ENCODE measurements at regions not wholly inside any gene's neighbourhood (a gene's known extent, or its start where the extent isn't known, plus 50 kb on each side); places are given as distances from the start of the nearest gene placed in this dataset.

DNA sequence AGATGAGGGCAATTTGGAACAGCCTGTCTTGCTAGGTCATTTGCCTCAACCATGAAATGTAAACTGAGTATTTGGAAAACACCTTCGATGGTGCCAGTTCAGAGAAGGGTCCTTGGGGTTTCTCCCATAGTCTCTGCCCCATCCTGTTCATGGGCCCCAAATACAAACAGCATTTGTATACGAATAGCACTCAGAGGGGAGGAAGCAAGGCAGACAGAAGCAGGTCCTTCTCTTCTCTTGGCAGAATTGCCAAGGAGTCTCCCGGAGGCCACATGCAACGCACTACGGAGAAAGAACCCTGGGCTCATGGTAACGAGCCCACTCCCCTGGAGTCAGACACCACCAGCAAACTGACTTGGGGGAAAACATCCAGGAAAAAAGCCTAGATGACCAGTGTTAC, 162.1 kb downstream of the RAB11FIP2 start:
- DNase-seq = no peak

DNA sequence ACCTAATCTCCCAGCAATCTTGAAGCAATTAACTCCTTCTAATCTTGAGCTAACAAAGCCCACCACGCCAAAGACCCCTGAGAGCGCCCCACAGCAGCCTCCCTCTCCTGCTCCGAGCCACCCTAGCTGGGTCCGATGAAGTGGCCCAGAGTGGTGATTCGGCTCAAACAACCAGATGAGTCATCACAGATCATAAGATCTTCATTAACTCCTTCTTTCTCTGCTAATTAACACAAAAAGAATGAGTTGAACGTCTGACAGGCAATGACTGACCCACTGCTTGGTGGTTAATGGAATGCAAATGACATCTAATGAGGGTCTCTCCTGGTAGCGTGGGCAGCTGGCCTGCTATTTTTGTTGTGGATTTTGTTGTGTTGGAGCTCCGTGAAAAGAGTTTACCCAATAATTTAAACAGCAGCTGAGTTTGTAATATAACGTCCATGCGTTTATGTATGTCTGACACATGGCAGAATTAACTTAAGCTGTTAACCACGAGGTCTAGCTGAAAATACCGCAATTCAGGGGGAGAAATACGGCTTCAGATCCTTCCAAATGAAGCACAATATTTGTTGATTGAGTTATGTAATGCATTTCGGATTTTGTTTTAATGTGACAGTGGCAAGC, 161.4 kb downstream of the RAB11FIP2 start:
- no peak for DNase-seq

GRCh38 chr10:117886766-117887165, 160.0 kb downstream of the RAB11FIP2 start:
- DNase-seq = no peak

DNA sequence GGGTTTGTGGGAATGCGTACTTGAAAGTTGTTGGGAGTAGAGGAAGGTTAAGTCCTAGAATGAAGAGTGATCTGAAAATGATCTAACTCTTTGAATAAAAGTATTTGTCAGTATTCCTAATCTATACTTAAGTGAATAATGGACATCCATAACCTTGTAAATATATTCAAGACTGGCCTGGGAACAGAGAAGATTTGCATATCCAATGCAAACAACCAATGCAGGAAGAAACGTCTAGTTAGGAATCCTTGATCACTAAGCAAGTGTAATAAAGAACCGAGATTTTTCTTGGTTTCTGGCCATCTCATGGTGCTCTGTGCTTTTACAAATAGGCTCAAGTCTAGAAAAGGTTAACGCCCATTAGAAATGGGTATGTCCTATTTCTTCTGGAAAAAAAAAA, 157.1 kb downstream of the RAB11FIP2 start:
- no peak for DNase-seq

DNA sequence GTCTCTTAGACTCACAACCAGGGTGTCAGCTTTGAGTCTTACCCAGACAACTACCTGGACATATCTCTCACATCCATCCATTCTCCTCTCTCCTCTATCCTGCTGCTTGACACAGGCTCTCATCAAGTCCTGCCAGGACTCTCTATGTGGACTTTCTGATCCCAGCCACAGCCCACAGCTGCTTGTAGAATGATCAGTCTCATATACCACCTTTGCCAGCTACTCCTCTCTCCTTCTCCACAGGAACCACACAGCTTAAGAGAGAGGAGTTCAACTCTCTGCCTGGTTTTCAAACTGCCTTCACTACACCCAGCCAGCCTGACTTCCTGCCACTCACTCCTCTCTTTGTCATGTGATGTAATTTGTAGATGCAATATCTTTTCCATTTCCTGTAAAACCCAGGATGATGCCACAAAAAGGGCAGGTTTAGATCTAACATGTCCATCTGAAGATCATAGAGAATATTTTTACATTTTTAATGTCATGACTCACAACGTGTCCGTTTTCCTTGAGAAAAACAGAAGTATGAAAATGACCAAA, 154.0 kb downstream of the RAB11FIP2 start:
- no peak for DNase-seq

- DNase-seq = no peak
Measured at GRCh38 chr10:117894339-117894738, 152.4 kb downstream of the RAB11FIP2 start.

DNA sequence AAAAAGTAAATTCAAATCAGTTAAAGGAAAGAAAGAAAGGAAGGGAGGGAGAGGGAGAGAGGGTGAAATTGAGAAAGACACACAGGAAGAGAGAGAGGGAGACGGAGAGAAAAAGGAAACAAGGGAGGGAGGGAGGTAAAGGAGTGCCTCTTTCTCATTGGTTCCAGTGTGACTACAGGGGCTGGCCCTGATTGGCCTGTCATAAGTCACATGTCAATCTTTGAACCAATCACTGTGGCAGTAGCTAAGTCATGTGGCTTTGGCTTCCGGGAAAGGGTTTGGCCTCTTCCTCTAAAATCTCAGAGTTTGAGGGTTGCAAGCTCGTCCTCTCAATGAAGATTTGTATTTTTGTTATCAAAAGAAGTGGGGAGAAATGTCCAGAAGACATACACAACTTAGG, 150.2 kb downstream of the RAB11FIP2 start:
- no peak for DNase-seq

DNA sequence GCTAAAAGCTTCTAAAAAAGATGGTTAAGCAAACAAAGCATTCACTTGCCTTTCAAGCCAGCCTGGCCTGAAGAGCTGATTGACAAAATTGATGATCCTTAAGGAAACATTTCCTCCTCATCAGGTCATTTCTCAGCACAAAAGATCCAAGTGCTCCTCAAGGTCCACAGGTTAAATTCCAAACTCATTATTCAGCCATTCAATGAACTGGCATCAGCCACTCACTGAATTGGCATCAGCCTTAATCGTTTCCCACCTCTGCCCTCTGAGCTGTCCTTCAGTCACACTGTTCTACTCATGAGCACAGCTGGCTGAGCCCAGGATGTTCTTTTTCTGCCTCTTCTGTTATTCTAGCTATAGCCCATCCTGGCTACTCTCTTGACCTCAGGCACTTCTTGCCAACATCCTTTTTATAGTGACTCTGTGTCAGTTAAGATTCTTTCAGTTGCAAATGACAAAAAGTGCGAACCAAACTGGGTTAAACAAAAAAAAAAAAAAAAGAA, 147.5 kb downstream of the RAB11FIP2 start:
- no peak for DNase-seq

- no peak for DNase-seq
Measured at GRCh38 chr10:117900280-117900679, 146.5 kb downstream of the RAB11FIP2 start.

DNA sequence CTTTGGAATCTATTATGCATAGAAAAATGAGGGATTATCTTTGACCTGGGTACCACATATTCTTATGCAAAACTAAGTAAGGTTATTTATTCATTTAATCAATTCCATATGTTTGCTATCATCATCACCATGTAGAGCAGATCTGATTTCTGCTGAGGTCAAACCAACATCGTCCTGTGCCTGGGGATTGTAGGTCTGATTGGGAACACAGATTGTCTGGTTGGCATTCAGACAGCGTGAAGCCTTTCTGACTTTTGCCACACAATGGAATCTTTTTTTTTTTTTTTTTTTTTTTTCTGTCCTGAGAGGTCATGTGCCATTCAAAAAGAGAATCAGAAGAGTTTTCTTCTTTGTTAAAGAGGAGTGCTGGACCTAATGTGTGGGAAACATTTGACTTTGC, 142.9 kb downstream of the RAB11FIP2 start:
- no peak for DNase-seq

DNA sequence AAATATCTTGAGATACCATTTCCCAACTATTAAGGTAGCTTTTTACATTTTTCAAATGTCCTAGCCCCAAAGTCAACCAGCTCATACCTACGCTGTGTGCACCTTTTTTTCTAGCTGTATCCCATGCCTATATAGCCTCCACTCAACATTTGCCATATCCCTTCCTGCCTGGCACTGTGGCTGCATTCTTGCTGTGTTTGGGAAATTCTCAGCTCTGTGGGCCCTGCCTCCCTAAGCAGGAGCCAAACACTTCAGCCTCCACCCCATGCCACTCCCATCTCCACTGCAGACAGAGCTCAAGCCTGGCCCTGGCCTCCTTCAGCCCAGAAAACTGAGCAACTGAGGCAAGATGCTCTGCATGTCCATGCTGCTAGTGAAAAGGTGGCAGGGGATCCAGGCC, 141.3 kb downstream of the RAB11FIP2 start:
- no peak for DNase-seq

- DNase-seq = no peak
Measured at GRCh38 chr10:117911684-117912083, 135.1 kb downstream of the RAB11FIP2 start.

- DNase-seq = no peak
Measured at GRCh38 chr10:117914334-117914733, 132.4 kb downstream of the RAB11FIP2 start.

- no peak for DNase-seq
Measured at GRCh38 chr10:117920956-117921355, 125.8 kb downstream of the RAB11FIP2 start.

- DNase-seq = no peak
Measured at GRCh38 chr10:117921421-117921820, 125.3 kb downstream of the RAB11FIP2 start.

DNA sequence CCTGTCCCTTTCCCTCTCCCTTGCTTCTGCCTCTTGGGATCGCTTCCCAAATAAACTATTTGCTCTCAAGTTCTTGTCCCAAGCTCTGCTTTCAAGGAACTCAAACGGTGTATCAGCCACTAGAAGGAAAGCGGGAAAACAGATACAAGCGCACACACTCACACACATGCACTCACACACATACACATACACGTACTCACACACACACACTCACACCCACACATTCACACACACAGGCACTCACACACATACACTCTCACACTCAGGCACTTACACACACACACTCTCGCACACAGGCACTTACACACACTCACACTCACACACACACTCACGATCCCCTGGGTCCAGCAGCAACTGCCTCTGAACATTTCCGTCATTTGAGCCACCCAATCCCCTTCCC, 121.9 kb downstream of the RAB11FIP2 start:
- DNase-seq = no peak

GRCh38 chr10:117925369-117925768, 121.4 kb downstream of the RAB11FIP2 start:
- no peak for DNase-seq

GRCh38 chr10:117926491-117926890, 120.2 kb downstream of the RAB11FIP2 start:
- DNase-seq = peak; percentile 48

- DNase-seq = no peak
Measured at GRCh38 chr10:117927332-117927731, 119.4 kb downstream of the RAB11FIP2 start.

DNA sequence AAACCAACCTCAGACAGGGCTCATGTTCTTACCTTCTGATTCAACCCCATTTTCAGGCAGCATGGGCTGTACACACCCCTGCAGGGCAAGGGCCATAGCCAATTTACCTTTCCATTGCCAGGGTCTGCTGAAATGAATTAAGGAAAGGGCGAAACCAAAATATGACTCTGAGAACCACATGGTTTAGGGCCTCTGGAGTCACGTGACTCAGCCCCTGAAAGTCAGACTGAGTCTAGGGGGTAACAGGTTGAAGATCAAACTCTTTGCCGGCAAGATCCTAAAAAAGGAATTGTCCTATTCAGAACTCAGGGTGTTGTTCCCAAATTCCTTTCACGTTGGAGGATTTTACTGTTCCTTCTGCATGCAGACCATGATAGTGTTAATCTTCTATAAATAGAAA, 118.9 kb downstream of the RAB11FIP2 start:
- no peak for DNase-seq

- no peak for DNase-seq
Measured at GRCh38 chr10:117928281-117928680, 118.5 kb downstream of the RAB11FIP2 start.

DNA sequence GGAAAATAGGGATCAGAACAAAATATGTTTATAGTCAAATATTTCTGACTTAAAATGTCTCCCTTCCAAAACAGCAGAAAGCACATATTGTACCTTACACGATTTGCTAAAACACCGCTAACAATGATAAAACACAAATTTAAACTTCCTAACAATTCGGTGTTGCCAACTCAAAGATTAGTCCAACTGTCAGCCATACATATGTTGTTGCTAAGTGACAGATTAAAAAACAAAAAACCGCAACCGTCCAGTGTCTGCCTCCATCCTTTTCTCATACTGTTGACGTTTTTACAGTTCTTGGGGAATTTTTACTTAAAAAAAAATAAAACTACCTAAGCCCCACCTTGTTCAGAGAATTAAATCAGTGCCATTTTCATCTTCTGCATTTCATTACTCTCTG, 118.0 kb downstream of the RAB11FIP2 start:
- no peak for DNase-seq

DNA sequence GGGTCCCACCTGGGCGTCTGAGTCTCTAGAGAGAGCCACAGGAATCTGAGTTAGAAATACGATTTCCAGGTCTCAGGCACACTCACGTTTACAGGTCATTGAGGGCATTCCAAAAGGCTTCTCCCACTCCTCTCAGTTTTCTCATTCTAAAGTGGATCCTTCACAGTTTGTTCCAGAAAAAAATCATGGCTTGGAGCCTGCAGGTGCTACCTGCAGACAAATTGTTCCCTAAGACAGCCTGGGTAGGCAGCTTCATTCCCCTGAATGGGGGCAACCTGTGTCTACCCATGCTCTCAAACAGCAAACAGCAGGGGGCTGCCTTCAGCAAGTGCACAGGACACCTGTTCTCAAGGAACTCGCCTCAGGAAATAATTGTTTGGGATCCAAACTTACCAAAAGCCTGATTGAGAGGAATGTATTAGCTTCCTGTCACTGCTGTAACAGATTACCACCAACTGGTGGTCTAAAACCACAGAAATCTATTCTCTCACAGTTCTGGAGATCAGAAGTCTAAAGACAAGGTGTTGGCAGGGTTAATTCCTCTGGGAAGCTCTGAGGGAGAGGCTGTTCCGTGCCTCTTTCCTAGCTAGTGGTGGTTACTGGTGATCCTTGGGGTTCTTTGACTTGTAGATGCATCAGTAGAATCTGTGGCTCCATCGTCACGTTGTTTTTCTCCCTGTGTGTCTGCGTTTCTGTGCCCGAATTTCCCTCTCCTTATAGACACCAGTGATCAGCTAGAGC, 117.2 kb downstream of the RAB11FIP2 start:
- no peak for DNase-seq

- no peak for DNase-seq
Measured at GRCh38 chr10:117931078-117931477, 115.7 kb downstream of the RAB11FIP2 start.
